HL-60 (cell line): ENCODE measurements at regions not wholly inside any gene's neighbourhood (a gene's known extent, or its start where the extent isn't known, plus 50 kb on each side); places are given as distances from the start of the nearest gene placed in this dataset.

Experiments
- CTCF ChIP-seq: IDR thresholded peaks from one replicate; pipeline ENCODE4 v1.5.1; 2011; ENCODE audit warnings: low read length, control low read depth, inconsistent platforms; ENCODE audit not compliant: insufficient read depth
- POLR2AphosphoS5 ChIP-seq: IDR thresholded peaks from 2 replicates; pipeline ENCODE4 v1.6.1; 2012; ENCODE audit warnings: low read depth
- REST ChIP-seq: IDR thresholded peaks from 2 replicates; pipeline ENCODE4 v1.6.1; 2012; ENCODE audit warnings: low read depth; ENCODE audit not compliant: insufficient replicate concordance

- TF ChIP-seq POLR2AphosphoS5: no peak
- no peak for TF ChIP-seq CTCF
- no peak for TF ChIP-seq REST
Observed at GRCh38 chr15:31781261-31781660, 249.1 kb upstream of the CHRNA7 start.
